GM23338 (cell line): ENCODE measurements at regions not wholly inside any gene's neighbourhood (a gene's known extent, or its start where the extent isn't known, plus 50 kb on each side); places are given as distances from the start of the nearest gene placed in this dataset.

Experiments used
- ATAC-seq: fragments of 200-7000 bp; cut with Tn5 transposase; 3 replicates; pipeline ENCODE4 v1.9.1; 2020
- DNase-seq: peaks from one replicate; pipeline ENCODE4 v3.0.0-alpha.2; 2015; ENCODE audit warnings: low spot score
- H2AFZ ChIP-seq: fragments of 200-600 bp; sonication (generic); 2 replicates; pipeline ENCODE4 v1.8.0; 2016; ENCODE audit warnings: antibody characterized with exemption, mild to moderate bottlenecking, moderate library complexity
- H3F3A ChIP-seq: fragments of 200-600 bp; sonication (generic); replicated peaks from 2 replicates; pipeline ENCODE4 v1.8.0; 2017; ENCODE audit warnings: antibody characterized with exemption, mixed run types, low read depth
- H3K27ac ChIP-seq: fragments of 200-600 bp; sonication (generic); 2 replicates; pipeline ENCODE4 v1.6.1; 2016; ENCODE audit warnings: low read depth
- H3K27me3 ChIP-seq: fragments of 200-600 bp; sonication (generic); 2 replicates; pipeline ENCODE4 v1.8.0; 2016; ENCODE audit warnings: mild to moderate bottlenecking, mixed run types, moderate library complexity; ENCODE audit not compliant: insufficient read depth
- H3K36me3 ChIP-seq: fragments of 200-600 bp; sonication (generic); 2 replicates; pipeline ENCODE4 v1.8.0; 2016; ENCODE audit warnings: mild to moderate bottlenecking; ENCODE audit not compliant: insufficient read depth
- H3K4me1 ChIP-seq: fragments of 200-600 bp; sonication (generic); 2 replicates; pipeline ENCODE4 v1.8.0; 2016; ENCODE audit warnings: mild to moderate bottlenecking, moderate library complexity; ENCODE audit not compliant: insufficient read depth
- H3K4me2 ChIP-seq: fragments of 200-600 bp; sonication (generic); 2 replicates; pipeline ENCODE4 v1.7.1; 2017; ENCODE audit warnings: mixed run types
- H3K4me3 ChIP-seq: fragments of 200-600 bp; sonication (generic); 2 replicates; pipeline ENCODE4 v1.6.1; 2016; ENCODE audit warnings: mixed run types
- H3K79me2 ChIP-seq: fragments of 200-600 bp; sonication (generic); replicated peaks from 2 replicates; pipeline ENCODE4 v1.8.0; 2017; ENCODE audit warnings: mild to moderate bottlenecking; ENCODE audit not compliant: insufficient read depth
- H3K9me2 ChIP-seq: fragments of 200-600 bp; sonication (generic); 2 replicates; pipeline ENCODE4 v1.8.0; 2017; ENCODE audit not compliant: insufficient read depth
- H4K20me1 ChIP-seq: fragments of 200-600 bp; sonication (generic); replicated peaks from 2 replicates; pipeline ENCODE4 v1.8.0; 2017; ENCODE audit warnings: mild to moderate bottlenecking; ENCODE audit not compliant: insufficient read depth
- H3K27ac Mint-ChIP-seq: 2 replicates; pipeline ENCODE4 v1.8.0; 2020; ENCODE audit warnings: inconsistent platforms, mild to moderate bottlenecking, moderate library complexity, mixed read lengths
- H3K27me3 Mint-ChIP-seq: 3 replicates; pipeline ENCODE4 v1.8.0; 2022; ENCODE audit warnings: low read depth, mild to moderate bottlenecking, moderate library complexity, mixed read lengths, inconsistent platforms; ENCODE audit not compliant: insufficient read depth, poor library complexity
- H3K36me3 Mint-ChIP-seq: 3 replicates; pipeline ENCODE4 v1.8.0; 2021; ENCODE audit warnings: low read depth, mild to moderate bottlenecking, inconsistent platforms, moderate library complexity, mixed read lengths
- H3K4me1 Mint-ChIP-seq: 3 replicates; pipeline ENCODE4 v1.8.0; 2020; ENCODE audit warnings: mild to moderate bottlenecking, inconsistent platforms, mixed read lengths
- H3K4me3 Mint-ChIP-seq: 3 replicates; pipeline ENCODE4 v1.8.0; 2021; ENCODE audit warnings: moderate library complexity, mild to moderate bottlenecking, inconsistent platforms, mixed read lengths
- H3K9me3 Mint-ChIP-seq: 3 replicates; pipeline ENCODE4 v1.8.0; 2020; ENCODE audit warnings: moderate library complexity, mild to moderate bottlenecking, inconsistent platforms, mixed read lengths
- CREB1 ChIP-seq: fragments of 250-450 bp; sonication (Bioruptor Pico); IDR thresholded peaks from 2 replicates; pipeline ENCODE4 v1.5.0; 2020; ENCODE audit warnings: low read depth, mild to moderate bottlenecking, moderate library complexity
- EZH2 ChIP-seq: fragments of 200-600 bp; sonication (generic); IDR thresholded peaks from one replicate; pipeline ENCODE4 v1.8.0; 2017; ENCODE audit warnings: antibody characterized with exemption, mild to moderate bottlenecking, low read depth; ENCODE audit not compliant: unreplicated experiment
- JUNB ChIP-seq: IDR thresholded peaks from one replicate; pipeline ENCODE4 v1.6.1; 2016; ENCODE audit warnings: antibody characterized with exemption; ENCODE audit not compliant: unreplicated experiment
- POLR2AphosphoS5 ChIP-seq: IDR thresholded peaks from 2 replicates; pipeline ENCODE4 v1.6.1; 2016; ENCODE audit warnings: antibody characterized with exemption, low read depth
- ZNF331 ChIP-seq: fragments of 250-450 bp; sonication (Bioruptor Pico); IDR thresholded peaks from 2 replicates; pipeline ENCODE4 v1.5.0; 2020; ENCODE audit warnings: low read depth, mild to moderate bottlenecking, moderate library complexity
- ZNF462 ChIP-seq: fragments of 250-450 bp; sonication (Bioruptor Pico); IDR thresholded peaks from 2 replicates; pipeline ENCODE4 v1.5.0; 2020; ENCODE audit warnings: mild to moderate bottlenecking, moderate library complexity
- TF ChIP-seq, protein P1 (sequence below): IDR thresholded peaks from one replicate; pipeline ENCODE4 v1.6.1; 2018; ENCODE audit warnings: antibody characterized with exemption; ENCODE audit not compliant: unreplicated experiment

GRCh38 chr3:73120710-73121109 lies 59.3 kb downstream of the EBLN2 start:
- Histone ChIP-seq H3K4me3 (no peak overlapping the region), H3K27me3 (no peaks in the 10 kb centered on the region), H3K4me1 (no peaks in the 10 kb centered on the region), H3K79me2 (no peaks in the 10 kb centered on the region), H3F3A (no peaks in the 10 kb centered on the region), H2AFZ (no peak overlapping the region), H3K9me2 (no peaks in the 10 kb centered on the region), H4K20me1 (no peaks in the 10 kb centered on the region), H3K4me2 (no peak overlapping the region), H3K27ac (no peak overlapping the region), H3K36me3 (no peaks in the 10 kb centered on the region)
- Mint-ChIP-seq H3K36me3 (no peaks in the 10 kb centered on the region), H3K4me3 (no peak overlapping the region), H3K27me3 (no peaks in the 10 kb centered on the region), H3K9me3 (peaks cover 6% of the 10 kb centered on the region; the same call in 2 of the 3 replicates), H3K27ac (no peak overlapping the region), H3K4me1 (no peaks in the 10 kb centered on the region)
- DNase-seq (no peak), ATAC-seq (no peak)
- TF ChIP-seq ZNF462 (CRISPR knock-in tag): no peak
- TF ChIP-seq POLR2AphosphoS5: no peak
- TF ChIP-seq CREB1 (CRISPR knock-in tag): no peak
- no peak for TF ChIP-seq ZNF331 (CRISPR knock-in tag)
- TF ChIP-seq EZH2: no peak

GRCh38 chr3:73121669-73122331 lies 60.3 kb downstream of the EBLN2 start:
- H3K79me2 ChIP-seq: no peaks in the 10 kb centered on the region
- no peaks in the 10 kb centered on the region for H3K27me3 ChIP-seq
- no peaks in the 10 kb centered on the region for H4K20me1 ChIP-seq
- Mint-ChIP-seq H3K4me1 (no peaks in the 10 kb centered on the region), H3K27me3 (no peaks in the 10 kb centered on the region), H3K36me3 (no peaks in the 10 kb centered on the region), H3K9me3 (peaks cover 6% of the 10 kb centered on the region; the same call in 2 of the 3 replicates), H3K4me3 (no peak overlapping the region), H3K27ac (no peak overlapping the region)
- H3F3A ChIP-seq: no peaks in the 10 kb centered on the region
- no peak overlapping the region for H2AFZ ChIP-seq
- DNase-seq: no peak
- ATAC-seq: no peak
- H3K4me2 ChIP-seq: no peak overlapping the region
- H3K36me3 ChIP-seq: no peaks in the 10 kb centered on the region
- no peaks in the 10 kb centered on the region for H3K4me1 ChIP-seq
- no peaks in the 10 kb centered on the region for H3K9me2 ChIP-seq
- no peak overlapping the region for H3K27ac ChIP-seq
- no peak overlapping the region for H3K4me3 ChIP-seq
- TF ChIP-seq JUNB: no peak
- TF ChIP-seq, protein P1, sequence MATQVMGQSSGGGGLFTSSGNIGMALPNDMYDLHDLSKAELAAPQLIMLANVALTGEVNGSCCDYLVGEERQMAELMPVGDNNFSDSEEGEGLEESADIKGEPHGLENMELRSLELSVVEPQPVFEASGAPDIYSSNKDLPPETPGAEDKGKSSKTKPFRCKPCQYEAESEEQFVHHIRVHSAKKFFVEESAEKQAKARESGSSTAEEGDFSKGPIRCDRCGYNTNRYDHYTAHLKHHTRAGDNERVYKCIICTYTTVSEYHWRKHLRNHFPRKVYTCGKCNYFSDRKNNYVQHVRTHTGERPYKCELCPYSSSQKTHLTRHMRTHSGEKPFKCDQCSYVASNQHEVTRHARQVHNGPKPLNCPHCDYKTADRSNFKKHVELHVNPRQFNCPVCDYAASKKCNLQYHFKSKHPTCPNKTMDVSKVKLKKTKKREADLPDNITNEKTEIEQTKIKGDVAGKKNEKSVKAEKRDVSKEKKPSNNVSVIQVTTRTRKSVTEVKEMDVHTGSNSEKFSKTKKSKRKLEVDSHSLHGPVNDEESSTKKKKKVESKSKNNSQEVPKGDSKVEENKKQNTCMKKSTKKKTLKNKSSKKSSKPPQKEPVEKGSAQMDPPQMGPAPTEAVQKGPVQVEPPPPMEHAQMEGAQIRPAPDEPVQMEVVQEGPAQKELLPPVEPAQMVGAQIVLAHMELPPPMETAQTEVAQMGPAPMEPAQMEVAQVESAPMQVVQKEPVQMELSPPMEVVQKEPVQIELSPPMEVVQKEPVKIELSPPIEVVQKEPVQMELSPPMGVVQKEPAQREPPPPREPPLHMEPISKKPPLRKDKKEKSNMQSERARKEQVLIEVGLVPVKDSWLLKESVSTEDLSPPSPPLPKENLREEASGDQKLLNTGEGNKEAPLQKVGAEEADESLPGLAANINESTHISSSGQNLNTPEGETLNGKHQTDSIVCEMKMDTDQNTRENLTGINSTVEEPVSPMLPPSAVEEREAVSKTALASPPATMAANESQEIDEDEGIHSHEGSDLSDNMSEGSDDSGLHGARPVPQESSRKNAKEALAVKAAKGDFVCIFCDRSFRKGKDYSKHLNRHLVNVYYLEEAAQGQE: no peak
